AG08396 (cell line): ENCODE measurements at regions not wholly inside any gene's neighbourhood (a gene's known extent, or its start where the extent isn't known, plus 50 kb on each side); places are given as distances from the start of the nearest gene placed in this dataset.

ENCODE experiments used
- DNase-seq: peaks from one replicate; pipeline ENCODE4 v3.0.0; 2012; ENCODE audit warnings: low spot score, mixed read lengths

- no peak for DNase-seq
These were observed 277.1 kb downstream of the BRINP1 start for GRCh38 chr9:119092125-119092524.

GRCh38 chr9:119094086-119094485 lies 275.1 kb downstream of the BRINP1 start:
- DNase-seq = no peak

- no peak for DNase-seq
These were observed 274.2 kb downstream of the BRINP1 start for GRCh38 chr9:119095072-119095471.

GRCh38 chr9:119101048-119101447 lies 268.2 kb downstream of the BRINP1 start:
- DNase-seq = no peak

- no peak for DNase-seq
These were observed 254.6 kb downstream of the BRINP1 start for GRCh38 chr9:119114681-119115080.
